GM18517 (cell line): ENCODE measurements at regions not wholly inside any gene's neighbourhood (a gene's known extent, or its start where the extent isn't known, plus 50 kb on each side); places are given as distances from the start of the nearest gene placed in this dataset.

Source experiments
- ATAC-seq: cut with Tn5 transposase; IDR thresholded peaks from one replicate; pipeline ENCODE4 v1.9.1; 2021; ENCODE audit warnings: mild to moderate bottlenecking, moderate library complexity; ENCODE audit not compliant: unreplicated experiment

DNA sequence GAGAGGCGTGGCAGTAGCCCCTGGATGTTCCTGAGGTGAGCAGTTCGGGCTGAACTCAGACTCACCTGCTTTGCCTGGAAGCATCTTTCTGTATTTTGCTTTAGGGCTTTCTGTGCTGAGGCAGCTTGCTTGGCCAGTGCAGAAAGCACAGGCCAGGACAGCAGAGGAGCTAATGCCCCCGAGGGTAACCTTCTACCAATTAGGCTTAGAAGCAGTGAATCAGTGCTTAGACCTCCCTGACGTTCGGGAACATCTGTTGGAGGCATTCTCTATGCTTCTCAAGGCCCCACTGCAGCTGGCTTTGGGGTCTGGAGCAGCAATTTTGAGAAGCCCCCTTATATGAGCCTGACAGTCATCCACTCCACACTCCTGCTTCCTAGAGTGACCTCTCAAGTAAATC, 350.7 kb upstream of the PROK2 start:
- no peak for ATAC-seq

DNA sequence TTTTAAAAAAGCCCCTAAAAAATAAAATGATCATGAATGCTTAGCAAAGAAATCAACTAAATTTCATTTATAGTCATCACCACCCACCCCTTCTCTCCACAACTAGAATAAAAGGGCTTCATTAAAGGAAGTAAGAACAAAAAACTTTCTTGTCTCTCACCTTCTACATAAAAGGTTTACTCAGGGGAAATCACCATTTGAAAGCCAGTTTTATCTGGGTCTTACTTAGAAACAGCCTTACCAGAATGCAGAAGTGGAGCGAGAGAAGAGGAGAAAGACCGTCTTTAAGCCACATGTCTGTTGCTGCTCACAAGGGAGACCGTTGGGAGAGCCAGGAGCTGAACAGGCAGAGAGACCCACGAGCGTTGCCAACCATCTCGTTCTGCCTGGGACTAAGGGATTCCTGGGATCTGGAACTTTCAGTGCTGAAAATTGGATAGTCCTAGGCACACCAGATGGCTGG, 350.1 kb upstream of the PROK2 start:
- ATAC-seq: no peak

DNA sequence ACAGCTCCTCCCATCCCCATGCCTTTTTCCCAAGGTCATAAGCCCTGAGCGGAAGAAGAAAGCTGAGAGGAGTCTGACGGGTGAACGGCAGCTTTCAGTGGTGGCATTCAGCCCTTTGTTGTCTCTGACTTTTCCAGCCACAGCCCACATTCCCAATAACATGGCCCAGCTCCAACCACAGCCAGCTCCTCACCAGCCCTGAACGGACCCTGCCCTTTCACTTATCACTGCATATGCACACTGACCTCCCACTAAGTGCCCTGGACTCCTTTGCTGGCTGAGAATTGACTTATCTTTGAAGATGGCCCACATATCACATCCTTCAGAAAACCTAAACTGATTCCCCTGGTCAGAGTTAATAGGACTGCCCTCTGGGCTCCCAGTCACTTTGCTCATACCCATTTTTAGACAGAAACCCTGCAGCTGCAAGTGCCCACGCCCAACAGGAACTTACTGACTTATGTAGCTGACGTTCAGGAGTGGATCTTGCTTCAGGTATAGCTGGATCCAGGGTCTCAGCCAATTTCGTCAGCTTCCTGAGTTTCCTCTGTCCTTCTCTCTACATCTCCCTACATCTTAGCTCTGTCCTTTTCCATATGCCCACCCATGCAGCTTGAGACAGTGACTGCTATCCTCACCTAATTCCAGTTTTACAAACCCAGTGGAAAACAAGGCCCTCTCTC, 348.5 kb upstream of the PROK2 start:
- no peak for ATAC-seq

DNA sequence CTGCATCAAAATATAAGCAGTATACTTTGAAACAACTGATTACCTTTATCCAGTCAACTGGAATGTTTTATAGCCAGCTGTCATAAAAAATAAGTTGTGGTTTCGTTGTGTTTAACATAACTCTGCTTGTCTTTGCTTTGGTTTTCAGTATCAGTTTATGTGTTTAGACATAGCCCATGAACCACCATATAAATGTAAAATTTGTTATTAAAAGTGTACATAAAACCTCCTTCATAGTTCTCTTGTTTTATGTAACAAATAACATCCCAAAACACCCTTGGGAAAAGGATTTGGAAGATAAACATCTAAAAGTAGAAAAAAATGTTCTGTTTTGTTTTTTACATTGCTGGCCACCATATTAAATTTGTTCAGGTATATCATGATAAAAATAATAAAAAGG, 347.0 kb upstream of the PROK2 start:
- ATAC-seq: no peak

DNA sequence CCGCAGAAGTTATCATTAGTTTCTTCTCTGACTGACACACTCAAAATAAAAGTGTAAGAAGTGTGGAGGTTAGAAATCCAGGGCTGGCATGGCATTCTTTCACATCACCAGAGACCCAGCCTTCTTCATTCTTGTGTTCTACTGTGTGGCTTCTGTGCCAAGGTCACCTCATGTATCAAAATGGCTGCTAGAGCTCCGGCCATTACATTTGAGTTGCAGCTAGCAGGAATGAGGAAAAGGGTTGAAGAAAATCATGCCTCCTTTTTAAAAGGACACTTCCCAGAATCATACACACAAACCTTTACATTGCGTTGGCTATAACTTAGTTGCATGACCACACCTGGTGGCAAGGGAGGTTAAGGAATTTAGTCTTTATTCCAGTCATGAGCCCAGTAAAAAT, 345.6 kb upstream of the PROK2 start:
- ATAC-seq: no peak

DNA sequence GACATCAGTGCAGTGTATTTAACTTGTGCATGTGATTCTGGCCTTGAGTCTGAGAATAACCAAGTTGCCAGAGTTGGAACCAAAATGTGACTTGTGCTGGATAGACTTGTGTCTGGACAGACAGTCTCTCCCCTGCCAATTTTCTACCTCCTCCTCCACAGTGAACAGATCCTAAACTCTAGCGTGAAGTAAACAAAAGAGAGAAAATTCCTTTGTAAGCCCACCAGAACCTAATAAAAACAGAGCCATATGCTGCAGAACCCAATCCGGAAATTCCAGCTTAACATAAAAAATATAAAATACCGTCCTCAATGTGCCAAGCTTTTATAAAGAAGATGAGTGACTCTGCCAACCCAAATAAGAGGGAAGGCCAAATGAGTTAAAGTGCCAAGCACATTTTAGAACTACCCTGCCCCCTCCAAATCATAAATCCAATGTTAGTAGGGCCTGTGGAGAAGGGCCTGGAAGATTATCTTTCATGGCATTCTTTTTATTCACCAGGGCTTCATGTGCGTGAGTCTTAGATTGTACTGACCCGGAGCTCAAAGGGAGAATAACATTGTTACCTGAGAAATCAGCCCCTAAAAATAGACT, 344.6 kb upstream of the PROK2 start:
- ATAC-seq: no peak

DNA sequence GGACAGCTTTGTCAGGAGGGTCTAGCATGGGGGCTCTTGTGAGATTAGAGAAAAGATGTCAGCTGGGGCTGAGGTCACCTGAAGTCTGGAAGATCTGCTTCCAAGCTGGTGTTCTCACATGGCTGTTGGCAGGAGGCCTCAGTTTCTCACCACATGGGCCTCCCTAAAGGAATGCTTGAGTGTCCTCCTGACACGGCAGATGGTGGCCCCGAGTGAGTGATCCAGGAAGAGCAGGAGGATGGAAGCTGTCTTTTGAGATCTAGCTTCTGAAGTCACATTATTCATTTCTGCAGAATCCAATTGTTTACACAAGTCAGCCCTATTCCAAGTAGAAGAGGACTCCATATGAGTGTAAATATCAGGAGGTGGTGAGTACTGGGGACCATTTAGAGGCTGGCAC, 344.0 kb upstream of the PROK2 start:
- no peak for ATAC-seq

DNA sequence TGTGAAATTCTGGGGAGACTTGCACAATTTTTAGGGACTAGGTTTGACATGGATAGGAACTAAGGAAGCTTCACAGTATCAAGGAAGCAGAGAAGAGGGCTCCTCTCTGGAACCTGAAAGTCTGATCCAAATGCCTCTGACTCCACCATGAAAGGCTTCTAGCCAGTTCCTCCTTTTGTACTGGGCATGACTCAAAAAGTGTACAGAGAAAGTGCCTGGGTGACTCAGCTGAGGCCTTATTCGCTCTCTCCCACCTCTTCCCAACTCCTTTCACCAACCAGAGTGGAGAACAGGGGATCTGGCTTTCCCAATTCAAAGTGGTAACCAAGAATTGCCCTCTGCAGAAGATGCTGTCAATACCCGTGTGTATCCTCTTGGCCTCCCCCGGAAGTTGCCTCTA, 342.9 kb upstream of the PROK2 start:
- no peak for ATAC-seq

DNA sequence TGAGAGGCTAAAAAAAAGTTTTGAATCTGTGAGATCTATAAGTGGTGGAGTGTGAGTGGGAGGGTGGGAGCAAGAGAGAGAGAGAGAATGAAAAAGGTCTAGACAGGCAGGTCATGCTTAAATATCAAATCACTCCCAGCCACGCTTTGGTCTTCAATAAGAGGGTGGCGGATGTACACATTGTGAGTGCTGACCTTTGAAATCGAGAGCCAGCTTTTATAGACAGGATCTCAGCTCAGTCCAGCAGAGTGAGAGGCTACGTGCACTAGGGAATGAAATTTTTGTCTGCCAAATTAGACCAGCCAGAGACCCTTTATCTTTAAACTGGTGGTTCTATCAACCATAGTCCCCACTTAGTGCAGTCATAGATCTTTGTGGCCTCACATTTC, 342.3 kb upstream of the PROK2 start:
- no peak for ATAC-seq

DNA sequence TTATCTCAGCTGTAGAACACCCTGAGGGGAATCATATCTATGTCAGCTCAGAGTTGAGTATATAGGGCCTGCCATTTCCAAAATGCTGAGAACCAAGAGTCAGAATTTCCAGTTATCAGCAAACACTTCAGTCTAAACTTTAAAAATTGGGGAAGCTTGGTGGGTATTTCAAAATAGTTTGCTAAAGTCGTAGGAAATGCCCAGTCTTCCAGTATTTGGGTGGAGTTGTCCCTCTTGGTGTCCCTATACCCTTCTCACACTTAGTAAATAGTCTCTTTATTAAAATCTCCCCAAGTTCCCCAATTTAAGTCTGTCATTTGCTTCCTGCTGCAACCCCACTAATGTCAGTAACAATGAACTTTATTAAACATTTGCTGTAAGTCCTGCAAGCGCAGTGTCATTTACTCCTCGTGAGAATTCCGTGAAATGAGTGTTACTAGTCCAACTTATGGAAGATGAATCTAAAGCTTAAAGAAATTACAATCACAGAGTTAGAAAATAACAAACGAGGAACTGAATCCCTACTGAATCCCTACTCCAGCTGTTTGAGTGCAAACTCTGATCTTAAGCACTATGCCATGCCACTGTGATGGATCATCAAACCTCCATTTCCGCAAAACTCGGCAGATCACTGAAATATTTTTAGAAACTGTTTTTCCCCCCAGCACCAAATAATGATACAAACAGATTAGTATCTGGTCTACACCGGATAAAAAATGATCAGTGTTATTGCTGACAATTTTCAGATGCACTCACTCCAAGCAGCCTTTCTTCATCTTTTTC, 341.7 kb upstream of the PROK2 start:
- ATAC-seq: no peak

DNA sequence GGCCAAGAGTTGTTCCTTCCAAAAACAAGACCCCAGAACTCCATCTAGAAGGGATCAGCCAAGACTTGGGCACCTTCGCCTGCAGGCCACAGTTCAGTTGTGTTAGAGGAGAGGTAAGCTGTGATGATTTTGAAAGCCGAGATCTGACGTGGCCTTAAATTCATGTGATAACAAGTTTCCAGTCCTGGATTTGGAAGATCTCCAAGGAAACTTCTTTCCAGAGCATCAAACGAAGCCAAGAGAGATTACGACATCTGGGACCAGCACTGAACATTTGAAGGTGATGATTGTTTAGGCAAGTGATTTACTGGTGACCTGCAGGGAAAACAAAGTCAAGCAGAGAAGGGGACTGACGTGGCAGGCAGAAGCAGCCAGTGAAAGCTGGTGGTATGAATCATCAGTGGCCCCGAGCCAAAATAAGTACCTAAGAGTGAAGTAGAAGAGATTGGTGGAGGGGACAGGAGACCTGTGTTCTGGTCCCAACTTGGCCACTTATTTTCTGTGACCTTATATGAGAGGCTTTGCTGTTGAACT, 339.0 kb upstream of the PROK2 start:
- no peak for ATAC-seq

DNA sequence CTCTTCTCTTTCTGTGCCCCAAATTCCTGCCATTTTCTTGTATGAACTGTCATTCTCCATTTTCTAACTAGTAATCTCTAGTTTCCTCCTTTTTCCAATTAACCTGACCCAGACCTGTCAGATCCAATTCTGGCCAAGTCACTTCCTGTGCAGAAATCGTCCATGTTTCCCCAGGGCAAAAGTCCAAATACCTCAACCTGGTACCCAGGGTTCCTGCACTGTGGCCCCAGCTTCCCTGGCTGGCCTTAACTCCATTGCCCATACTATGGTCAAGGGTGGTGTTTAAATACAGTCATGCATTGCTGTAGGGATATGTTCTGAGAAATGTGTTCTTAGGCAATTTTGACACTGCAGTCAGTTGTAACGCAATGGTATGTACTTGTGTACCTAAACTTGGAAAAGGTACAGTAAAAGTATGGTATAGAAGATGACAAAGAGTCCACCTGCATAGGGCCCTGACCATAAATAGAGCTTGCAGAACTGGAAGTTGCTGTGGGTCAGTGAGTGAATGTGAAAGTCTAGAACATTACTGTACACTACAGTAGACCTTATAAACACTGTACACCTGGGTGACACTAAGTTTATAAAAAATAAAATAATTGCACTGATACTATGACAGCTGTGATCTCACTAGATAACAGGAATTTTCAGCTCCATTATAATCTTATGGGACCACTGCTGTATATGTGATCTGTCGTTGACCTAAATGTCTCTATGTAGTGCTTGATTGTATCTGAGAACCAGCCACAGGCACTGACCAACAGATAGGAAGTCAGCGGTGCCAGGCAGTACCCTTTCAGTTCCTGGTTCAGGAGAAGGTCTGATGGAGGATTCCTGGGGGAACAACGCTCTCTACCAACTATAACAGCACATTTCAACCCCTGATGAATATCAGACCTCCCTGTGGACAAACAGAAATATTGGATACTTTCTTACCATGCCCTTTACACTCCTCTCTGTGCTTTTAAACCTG, 336.1 kb upstream of the PROK2 start:
- peak; percentile 85 for ATAC-seq

DNA sequence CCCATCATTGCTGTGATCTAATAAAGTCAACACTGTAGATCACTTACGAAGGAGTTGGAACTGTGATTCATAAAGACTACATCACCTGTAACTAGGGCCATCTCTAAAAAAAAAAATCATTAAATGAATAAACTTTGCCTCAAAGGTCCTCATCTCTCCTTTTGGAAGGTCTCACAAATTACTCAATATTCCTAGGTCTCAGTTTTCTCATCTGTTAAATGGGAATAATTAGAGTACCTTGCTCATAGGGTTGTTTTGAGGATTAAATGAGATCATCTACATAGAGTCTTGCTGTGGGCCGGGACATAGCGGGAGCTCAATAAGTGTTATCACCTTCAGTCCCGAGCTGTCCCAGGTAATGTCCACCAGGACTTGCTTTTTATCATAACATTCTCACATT, 335.1 kb upstream of the PROK2 start:
- ATAC-seq: no peak

DNA sequence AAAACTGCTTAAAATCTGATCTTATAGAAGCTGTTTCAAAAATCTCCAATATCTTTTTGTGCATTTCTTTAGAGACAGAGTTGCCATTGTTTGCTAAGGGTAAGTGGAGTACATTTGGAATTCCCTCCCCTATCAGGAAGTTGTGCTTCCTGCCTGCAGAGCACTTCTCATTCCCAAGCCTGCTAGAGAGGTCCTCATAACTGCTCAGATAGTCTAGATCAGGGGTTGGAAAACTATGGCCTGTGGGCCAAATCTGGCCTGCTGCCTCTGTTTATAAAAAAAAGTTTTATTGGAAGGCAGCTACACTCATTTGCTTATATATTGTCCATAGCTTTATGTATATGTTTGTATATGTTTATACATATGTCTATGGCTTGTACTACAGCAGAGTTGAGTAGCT, 333.7 kb upstream of the PROK2 start:
- no peak for ATAC-seq

DNA sequence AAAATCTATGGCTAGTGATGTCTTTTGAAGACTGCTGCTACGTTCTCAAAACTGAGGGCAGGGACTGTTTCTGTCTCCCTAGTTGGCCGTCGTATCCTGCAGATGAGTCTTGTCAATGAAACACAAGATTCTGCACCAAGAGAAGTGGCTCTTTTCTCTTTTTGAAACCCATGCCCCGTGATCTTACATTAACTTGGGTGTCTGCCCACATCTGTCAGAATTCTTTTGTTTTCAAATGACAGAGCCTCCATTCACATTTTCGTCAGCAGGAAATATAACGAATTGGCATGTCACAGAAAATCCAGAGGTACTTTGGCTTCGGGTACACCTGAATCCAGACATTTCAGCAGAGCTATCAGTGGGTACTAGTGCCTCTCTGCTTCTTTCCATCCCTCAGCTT, 331.3 kb upstream of the PROK2 start:
- ATAC-seq: no peak

DNA sequence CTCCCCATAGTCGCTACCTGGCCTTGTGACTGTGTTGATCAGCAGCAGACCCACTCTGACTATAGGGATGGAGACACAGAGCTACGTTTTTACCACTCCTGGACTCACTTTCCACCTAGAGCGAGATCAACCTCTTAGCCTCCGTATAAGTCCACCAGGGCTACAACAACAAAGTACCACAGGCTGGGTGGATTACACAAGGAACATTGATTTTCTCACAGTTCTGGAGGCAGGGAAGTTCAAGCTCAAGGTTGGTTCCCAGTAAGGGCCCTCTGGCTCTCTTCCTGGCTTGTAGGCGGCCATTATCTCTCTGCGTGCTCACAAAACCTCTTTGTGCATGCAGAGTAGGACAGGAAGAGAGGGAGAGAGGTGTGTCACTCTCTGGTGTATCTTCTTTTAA, 330.4 kb upstream of the PROK2 start:
- no peak for ATAC-seq

DNA sequence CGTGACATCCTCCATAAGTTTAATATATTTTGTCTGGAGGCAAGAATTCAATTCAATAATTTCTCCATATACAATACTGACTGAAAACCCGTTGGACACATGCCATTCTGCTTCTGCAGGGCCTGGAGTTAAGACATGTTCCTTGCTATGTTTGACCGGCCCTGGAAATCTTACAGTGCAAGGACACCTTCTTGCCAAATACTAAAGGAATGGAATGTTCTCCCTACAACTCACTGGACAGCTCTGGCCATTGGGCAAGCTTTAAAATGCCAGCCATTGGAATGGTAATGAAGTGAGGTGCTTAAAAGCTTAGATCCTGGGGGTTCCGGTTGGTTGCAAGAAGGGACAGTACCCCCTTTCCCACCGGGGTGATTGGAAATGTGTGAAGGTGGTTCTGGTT, 329.8 kb upstream of the PROK2 start:
- no peak for ATAC-seq

DNA sequence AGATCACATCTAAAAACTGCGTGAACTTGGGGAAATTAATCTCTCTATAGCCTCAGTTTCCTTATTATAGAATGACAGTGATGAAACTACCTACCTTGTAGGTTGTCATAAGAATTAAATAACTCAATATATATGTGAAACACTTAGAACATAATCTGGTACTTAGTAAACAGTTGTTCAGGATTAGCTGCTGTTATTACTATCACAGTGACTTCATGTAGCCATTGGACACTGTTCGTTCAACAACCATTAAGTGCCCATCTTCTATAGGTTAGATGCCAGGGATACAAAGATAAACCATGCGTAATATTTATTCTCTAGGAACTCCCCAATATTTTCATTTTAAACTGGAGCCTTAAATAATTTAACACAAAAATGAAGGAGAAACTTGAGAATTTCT, 329.0 kb upstream of the PROK2 start:
- no peak for ATAC-seq

DNA sequence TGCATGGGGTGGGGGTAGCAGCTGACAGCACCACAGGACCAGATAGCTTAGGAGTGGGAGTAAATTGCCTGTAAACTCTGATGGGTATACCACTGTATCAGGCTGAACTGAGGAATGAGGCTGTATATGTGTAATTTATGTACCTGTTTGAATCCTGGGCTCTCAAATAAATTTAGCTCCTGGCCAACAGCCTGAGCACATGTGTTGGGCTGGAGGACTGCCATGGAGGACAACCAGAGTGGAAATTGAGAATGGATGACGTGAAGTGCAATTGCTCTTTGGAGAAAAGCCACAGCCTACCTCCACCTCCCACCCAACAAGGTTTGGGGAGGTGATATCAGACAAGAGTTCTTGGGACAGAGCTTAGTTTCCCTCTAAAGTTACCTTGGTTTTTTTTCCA, 328.6 kb upstream of the PROK2 start:
- no peak for ATAC-seq

DNA sequence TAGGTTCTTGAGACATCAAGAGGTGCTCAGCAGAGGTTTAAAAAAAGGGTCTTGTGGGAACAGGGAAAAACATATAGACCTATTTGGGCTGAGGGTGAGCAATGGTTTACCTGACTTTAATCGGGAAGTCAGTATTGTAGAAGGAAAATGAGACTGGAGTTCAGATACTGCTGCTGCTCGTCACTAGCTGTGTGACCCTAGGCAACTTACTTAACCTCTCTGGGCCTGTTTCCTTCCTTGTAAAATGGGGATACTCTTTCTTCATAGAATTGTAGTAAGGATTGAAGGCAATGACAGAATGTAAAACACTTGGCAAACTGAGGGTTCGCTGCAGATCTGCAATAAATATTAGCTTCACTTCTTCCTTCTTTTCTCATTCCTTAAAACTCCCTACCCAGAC, 327.5 kb upstream of the PROK2 start:
- no peak for ATAC-seq
